GM12864 (cell line): ENCODE measurements at regions not wholly inside any gene's neighbourhood (a gene's known extent, or its start where the extent isn't known, plus 50 kb on each side); places are given as distances from the start of the nearest gene placed in this dataset.
"Not testable (repeated sequence)": the region's sequence is repeated elsewhere in the genome, so short reads cannot be mapped to it uniquely, and the experiment has no call there.

Experiments
- DNase-seq: peaks from one replicate; pipeline ENCODE4 v3.0.0-alpha.2; 2011; ENCODE audit warnings: low read depth
- H3K4me3 ChIP-seq: 2 replicates; pipeline ENCODE4 v1.5.1; 2011; ENCODE audit warnings: mild to moderate bottlenecking, low read depth, low read length, control low read depth
- TF ChIP-seq, protein P1 (sequence below): IDR thresholded peaks from 2 replicates; pipeline ENCODE4 v1.5.1; 2011; ENCODE audit warnings: low read depth, mild to moderate bottlenecking, moderate library complexity, low read length, control low read depth, inconsistent platforms; ENCODE audit errors: missing control alignments

DNA sequence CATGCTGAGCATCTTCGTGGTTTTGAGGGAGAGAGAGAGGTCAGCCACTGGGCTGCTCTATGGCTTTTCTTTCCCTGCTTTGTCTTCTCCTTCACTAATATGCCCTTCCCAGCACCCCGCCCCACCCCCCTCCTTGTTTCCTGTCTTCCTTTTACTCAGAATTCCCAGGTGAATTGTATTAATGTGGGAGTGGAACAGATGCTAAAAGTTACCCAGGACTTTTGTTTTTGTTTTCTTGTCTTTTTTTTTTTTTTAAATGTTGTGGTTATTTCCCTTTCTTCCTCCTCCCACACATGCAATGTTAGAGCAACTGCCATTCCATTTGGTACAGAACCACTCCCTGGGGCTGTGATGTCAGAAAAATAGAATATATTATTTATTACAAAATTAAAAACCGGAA lies 442.7 kb upstream of the CD180 start:
- no peak for DNase-seq
- H3K4me3 ChIP-seq, result no peak overlapping the region
- TF ChIP-seq, protein P1, sequence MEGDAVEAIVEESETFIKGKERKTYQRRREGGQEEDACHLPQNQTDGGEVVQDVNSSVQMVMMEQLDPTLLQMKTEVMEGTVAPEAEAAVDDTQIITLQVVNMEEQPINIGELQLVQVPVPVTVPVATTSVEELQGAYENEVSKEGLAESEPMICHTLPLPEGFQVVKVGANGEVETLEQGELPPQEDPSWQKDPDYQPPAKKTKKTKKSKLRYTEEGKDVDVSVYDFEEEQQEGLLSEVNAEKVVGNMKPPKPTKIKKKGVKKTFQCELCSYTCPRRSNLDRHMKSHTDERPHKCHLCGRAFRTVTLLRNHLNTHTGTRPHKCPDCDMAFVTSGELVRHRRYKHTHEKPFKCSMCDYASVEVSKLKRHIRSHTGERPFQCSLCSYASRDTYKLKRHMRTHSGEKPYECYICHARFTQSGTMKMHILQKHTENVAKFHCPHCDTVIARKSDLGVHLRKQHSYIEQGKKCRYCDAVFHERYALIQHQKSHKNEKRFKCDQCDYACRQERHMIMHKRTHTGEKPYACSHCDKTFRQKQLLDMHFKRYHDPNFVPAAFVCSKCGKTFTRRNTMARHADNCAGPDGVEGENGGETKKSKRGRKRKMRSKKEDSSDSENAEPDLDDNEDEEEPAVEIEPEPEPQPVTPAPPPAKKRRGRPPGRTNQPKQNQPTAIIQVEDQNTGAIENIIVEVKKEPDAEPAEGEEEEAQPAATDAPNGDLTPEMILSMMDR, result no peak

DNA sequence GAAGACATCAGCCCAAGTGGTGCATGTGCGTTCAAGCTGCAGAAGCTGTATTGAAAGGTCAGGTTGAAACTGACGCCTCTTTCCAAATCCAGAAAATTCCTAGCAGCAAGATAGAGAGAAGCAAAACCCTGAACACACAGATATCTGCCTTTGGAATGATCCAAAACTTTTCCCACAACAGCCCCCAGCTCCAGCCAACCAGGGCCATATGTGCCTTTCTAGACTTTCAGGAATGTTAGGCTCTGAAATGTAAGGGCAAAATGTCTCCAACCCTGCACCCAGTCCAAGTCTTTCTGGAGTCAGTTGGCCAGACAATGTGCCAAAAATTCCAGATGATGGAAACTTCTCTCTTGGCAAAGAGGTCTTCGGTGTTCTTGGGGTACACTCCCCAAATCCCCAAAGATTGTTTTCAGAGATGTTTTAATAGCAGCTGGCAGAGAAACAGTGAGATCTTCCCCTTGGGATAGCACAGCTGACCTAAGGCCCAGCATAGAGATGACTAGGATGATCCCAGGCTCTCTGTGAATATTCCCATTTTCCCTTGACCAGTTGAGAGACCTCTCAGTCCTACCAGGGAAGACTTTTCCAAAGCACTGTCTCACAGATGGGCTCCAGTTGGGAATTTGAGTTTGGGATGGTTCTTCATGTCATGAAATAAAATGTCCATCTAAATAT lies 440.4 kb upstream of the CD180 start:
- no peak for DNase-seq
- TF ChIP-seq, protein P1, result no peak
- H3K4me3 ChIP-seq, result no peak overlapping the region

DNA sequence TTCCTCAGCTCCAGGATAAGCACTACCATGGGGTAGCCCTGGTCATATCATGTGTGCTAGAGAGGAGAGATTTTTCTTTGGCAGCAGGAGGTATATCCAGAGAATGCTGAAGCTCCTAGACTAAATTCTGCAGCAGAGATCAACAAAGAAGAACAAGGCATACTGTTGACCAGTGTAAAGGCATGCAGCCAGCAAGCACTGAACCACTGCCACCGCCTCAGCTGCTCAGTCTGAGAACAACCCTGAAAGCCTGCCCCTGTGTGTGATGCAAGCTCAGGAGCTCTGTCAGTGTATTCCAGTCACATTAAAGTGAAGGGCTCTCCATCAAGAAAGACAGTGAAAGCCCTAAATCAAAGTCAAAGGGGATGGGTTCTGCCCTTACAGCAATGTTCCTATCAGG lies 439.5 kb upstream of the CD180 start:
- DNase-seq, result no peak
- TF ChIP-seq, protein P1, result no peak
- no peak overlapping the region for H3K4me3 ChIP-seq

DNA sequence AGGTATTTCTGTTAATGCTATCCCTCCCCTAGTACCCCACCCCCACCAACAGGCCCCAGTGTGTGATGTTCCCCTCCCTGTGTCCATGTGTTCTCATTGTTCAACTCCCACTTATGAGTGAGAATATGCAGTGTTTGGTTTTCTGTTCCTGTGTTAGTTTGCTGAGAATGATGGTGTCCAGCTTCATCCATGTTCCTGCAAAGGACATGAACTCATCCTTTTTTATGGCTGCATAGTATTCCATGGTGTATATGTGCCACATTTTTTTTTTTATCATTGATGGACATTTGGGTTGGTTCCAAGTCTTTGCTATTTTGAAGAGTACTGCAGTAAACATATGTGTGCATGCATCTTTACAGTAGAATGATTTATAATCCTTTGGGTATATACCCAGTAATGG lies 430.5 kb upstream of the CD180 start:
- H3K4me3 ChIP-seq, DNase-seq: not testable (repeated sequence)

DNA sequence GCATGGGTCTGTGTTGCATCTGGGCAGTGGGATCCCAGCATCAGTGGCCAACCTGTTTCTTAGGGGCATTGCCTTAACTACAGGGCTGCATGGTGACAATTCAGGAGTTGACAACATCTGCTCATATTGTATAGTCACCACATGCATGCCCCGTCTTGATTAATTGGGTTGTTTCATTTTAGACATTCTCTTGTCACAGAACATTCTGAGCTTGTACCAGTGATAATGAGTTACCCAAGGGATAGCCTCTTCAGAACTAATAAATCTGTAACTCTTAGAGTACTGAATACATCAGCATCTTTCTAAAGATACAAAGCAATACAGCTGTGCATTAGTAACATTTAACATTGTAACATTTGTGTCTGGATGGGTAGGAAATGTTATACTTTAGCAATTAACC lies 426.5 kb upstream of the CD180 start:
- H3K4me3 ChIP-seq, result no peak overlapping the region
- TF ChIP-seq, protein P1, result no peak
- no peak for DNase-seq

DNA sequence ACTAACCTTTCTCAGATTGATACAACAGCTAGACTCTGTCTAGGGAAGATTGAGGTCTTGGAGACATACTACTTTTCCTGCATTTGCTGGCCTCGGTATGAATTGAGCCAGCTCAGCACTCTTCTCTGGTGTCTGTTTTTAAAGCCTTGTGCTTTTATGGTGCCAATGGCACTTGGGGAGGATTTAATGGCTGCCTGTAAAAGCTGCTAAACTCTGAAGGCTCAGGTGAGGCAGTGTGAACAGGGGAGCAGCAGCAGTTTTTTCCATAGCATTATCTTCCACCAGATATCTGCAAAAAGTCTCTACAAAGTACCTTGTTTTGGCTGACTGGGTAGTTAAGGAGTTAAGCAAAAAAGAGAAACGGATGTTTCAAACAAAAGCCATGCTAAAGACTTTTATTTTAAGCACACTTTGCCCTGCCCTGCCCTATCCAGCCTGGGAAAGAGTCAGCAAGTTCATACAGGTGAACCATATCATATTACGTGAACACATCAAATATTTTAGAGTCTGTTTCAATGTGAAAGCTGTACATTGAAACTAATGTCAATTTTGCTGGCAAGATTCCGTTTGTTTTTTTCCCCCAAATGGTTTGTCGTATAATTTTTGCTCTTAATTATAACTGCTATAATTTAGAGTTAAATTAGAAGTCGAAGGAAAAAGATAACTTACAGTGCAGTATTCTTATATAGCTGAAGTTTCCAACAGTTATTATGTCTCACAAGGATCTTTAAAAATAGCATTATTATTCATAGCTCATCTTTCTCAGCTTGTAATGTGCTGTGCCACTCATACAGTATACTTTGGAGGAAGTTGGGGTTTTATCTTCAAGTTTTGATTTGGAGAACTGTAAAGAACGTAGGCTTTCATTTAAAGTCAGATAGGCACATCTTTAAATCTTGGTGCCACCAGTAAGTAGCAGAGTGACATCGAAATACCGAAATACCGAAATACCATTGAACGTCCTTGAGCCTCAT lies 424.1 kb upstream of the CD180 start:
- no peak overlapping the region for H3K4me3 ChIP-seq
- TF ChIP-seq, protein P1, result no peak
- DNase-seq, result no peak

DNA sequence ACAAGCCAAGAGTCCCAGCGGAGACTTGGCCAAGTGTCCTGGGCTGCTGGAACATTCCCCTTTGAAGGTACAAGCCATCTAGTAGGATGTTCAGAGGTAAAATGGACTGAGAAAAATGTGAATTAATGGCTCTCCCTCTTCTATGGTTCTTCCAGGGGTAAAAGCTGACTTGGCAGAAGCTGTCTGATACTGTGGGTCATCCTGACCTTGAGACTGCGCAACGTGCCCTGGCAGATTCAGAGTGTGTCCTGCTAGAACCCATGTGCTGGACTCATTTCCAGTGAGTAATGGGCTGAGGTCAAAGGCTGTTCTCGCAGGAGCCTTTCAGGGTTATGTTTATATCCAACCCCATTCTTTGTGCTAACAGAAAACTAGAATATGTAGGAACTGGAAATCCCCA lies 423.0 kb upstream of the CD180 start:
- H3K4me3 ChIP-seq, result no peak overlapping the region
- TF ChIP-seq, protein P1, result no peak

More for the DNA sequence above, 423.0 kb upstream of the CD180 start:
- DNase-seq, result no peak
